ENCODE measurements at regions not wholly inside any gene's neighbourhood (a gene's known extent, or its start where the extent isn't known, plus 50 kb on each side); places are given as distances from the start of the nearest gene placed in this dataset.
"Not testable (repeated sequence)": the region's sequence is repeated elsewhere in the genome, so short reads cannot be mapped to it uniquely, and the experiment has no call there.

DNA sequence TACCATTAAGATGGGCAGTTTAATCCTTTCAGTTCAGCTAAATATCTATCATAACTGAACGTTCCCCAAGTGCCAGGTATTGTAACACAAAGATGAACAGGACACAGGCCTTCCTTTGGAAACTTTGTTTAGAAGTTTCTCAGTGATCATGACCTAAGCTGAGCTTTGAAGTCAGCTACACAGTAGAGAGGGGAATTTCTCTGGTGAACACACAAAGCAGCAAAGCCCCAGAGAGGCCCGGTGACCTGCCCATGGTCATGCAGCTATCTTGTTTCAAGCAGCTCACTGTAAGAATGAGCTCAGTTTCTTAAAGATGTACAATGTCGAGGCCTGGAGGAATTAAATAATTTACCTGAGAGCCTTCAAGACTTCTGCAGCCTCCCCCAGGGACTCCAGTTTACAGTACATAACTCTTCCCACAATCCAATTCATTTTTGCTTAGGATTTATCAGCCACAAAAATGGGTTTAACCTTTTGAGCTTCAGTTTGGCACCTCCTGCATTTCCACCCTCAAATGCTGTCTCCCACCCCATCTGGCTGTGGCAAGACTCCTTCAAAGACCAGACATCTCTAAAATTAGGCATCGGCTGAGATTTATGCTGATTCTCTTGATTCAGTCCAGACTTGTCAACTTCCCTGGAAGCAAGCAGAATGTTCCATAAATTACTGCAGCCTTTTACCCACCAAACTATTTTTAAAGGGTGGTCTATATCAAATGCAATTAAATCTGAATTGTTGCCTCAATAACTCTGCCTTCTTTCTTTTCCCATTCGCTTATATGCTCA, 325.6 kb downstream of the TXNL1 start:
- DNase-seq, result no peak

DNA sequence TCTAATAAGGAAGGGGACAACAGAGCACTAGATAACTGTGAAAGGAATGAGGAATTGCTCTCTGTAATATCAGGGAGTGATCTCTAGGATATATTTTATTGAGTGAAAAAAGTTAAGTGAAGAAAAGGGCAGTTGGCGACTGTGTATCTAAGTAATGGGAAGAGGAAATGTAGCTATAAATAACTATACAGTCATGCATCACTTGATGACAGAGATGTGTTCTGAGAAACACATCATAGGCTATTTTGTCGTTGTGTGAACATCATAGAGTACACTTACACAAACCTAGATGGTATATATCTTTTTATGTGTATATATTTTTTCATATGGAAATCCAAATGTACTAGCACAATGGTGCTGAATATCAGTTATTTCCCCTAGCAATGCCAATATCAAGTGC, 329.3 kb downstream of the TXNL1 start:
- DNase-seq, result no peak

DNA sequence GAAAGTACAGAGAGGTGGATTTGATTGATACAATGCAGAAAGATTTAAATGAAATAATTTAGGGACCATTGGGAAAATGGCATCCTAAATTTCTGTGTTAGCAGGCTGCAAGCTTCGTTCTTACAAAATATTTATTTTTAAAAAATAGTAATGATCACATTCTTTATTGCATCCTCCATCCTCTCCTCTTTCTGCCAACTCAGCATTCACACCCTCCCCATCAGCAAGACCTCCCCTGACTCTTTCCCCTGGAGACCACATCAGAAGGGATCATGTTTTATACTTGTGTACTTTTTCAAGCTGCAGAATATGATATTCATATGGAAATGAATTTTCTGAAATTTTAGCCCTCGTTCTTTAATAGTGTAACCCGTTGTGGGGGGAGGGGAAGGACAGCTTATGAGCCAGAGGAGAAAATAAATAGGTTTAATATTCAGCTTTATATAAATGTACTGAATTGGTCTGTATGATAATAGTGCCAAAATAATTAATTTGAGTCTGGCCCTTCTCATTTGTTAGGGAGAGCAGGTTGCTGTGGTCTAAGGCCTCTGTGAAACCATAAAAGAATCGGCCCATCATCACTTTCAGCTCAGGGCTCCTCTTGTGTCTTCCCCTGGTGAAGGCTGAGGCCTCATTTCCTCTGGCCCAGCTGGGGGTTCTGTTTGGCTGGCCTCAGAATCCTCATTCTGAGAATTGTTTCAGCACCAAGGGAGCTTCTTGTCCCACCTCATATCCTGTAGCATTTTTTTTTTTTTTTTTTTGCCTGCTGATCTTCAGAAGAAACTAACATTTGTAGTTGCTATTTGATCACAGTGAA, 330.8 kb downstream of the TXNL1 start:
- DNase-seq, result no peak

DNA sequence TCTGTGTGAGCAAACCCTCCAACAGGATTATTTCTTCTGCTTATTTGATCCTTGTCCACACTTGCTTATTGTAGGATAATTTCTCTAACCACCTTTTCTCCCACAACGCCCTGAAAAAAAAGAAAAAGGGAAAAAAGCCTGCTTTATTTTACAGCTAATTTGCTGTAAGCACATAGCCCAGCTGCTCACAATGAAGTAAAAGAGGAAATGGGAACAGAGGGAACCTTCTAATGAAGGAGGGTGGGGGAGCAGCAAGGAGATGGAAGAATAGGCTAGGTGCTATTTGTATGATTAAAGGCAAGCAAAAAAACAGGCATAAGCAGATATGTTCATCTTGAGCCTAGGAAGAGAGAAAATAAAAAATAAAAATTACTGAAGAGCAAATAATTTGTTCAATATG, 331.6 kb downstream of the TXNL1 start:
- no peak for DNase-seq

DNA sequence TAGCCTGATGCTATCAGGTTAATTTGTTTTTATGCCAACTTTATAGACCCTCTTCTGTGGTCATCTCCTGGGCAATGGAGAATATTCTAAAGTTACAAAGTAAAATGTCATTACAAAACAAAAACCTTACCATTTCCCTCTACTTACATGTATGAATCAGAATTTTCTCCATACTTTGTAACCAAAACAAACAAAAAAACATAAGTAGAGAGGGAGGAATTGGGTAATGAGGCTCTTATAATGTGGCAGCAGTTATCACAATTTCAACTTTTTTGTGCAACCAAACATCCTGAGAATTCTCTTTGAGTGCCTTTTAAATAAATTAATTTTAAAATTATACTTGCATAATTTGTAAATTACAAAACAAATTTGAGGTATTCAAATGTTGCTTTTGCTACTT, 332.8 kb downstream of the TXNL1 start:
- no peak for DNase-seq

DNA sequence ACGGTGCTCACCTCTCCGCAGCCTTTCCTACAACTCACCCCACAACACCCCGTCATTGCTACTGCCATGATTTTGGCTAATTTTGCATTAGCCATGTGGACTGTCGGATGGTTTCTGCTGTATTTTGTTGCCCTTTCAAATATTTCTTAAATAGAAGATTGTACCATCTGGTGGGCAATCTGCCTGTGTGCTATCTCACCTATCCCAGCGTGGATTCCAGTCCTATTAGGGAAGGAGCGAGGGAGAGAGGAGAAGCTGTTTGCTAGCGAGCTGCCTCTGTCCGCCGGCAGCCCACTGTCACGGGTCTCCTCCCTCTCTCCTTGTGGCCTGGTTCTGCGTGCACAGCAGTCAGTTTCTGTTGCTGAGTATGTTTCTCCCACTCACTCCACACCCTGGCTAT, 336.2 kb downstream of the TXNL1 start:
- no peak for DNase-seq

DNA sequence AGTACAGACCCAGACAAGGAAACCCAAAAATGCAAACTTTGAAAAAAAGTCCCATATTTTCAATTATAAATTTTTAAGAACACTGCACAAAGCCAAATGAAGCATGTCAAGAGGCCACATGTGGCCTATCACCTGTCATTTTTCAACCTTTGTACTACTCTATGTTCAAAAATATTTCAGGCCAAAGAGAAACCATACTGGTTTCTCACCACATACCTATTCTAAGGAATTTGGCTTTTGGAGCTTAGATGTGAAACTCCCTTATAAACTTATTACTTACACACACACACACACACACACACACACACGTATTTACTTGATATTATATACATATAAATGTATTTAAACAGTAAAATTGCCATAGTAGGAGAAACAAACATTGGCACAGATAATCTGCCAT, 338.7 kb downstream of the TXNL1 start:
- no peak for DNase-seq

DNA sequence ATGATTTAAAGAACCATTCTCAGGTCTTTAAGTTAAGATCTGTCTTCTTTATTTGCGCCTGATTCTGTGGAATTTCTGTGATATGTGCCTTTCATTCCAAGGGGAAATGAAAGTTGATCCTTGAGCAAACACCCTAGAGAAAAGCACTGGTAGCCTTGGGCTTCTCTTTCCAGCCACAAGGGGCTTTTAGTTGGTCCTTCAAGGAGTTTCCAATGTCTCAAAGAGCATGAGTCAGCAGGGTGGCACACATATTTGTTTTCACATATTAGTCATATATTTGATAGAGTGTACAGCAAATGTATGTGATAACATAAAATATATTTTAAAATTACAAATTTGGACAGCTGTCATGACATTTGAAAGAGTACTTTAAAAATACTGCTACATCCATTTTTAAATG, 339.5 kb downstream of the TXNL1 start:
- no peak for DNase-seq

DNA sequence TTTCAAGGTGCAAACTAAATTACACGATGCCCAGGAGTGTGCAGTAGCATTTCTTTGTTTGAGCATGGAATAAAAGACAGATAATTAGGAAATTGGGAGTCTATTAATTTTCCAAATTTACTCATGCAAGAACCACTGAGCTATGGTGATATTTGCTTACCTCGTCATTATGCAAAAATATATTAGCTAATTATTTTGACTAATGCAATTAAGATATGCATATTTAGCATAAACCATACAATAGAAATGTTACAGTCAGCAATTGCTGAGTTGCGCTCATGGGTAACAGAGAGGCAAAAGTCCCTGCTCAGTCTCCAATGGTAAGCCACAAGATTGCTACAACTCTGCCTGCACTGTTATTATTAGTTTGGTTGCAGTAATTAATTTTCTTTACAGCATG, 342.0 kb downstream of the TXNL1 start:
- DNase-seq, result no peak

DNA sequence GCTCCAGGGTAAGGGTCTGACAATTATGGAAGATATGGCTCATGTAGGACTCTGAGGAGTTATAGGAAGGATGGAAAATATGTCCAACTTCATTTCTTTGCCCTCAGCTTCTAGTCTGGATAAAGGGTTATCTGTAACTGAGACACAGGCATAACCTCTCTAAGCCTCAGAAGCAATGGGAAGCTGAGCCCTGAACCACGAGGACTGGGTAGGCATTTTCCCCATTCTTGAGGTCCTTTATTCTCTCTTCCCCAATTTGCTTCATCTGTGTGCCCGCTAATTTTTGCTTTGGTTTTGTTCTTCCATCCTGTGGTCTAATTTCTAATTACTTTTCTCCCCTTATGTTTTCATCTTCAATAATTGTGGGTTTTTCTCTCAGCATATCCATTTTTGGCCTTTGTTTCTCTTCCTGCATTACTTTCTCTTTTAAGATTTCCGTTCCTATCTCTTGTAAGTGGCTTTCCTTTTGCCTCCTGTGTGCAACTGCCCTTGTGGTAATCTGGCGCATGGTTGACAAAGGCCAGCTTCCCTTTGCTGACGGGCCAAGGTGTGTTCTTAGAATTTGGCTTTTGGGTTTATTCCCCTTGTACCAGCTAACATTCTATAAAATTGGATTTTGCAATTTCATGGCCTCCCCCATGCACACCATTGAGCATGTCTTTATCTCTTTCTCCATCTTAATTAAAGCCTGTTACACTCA, 343.8 kb downstream of the TXNL1 start:
- DNase-seq, result no peak

DNA sequence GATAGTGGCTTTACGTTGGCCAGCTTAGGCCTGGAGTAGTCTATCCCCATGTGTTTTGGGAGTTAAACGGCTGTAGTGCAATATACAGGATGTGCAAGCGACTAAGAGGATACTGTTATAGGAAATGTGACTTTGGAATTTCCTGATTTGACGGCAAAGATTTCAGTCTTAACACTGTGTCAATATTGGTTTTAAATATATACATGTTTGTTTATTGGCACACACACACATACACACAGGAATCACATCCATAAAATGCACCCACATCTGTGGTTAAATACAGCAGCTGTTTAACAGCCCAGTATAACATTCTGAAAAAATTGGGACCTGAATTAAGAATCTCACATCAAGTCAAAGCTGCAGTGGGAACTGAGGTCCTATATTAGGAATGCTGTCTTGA, 347.1 kb downstream of the TXNL1 start:
- DNase-seq, result no peak

DNA sequence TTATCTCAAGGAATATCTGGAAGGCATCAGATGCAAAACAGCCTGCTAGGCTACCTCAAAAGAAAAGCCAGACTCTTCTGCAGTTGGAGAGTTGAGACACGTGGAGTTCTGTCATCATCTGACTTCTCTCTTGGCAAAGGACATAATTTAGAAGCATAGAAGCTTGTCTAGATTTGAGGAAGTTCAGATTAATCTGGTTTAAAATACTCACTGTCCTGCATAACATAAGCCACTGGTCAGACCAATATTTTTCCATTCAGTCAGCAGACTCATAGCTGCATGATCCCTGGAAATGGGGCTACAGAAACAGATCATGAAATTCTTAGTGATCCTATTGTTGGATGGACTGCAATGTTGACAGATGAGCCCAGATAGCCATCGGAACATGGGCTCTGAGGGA, 349.0 kb downstream of the TXNL1 start:
- no peak for DNase-seq

DNA sequence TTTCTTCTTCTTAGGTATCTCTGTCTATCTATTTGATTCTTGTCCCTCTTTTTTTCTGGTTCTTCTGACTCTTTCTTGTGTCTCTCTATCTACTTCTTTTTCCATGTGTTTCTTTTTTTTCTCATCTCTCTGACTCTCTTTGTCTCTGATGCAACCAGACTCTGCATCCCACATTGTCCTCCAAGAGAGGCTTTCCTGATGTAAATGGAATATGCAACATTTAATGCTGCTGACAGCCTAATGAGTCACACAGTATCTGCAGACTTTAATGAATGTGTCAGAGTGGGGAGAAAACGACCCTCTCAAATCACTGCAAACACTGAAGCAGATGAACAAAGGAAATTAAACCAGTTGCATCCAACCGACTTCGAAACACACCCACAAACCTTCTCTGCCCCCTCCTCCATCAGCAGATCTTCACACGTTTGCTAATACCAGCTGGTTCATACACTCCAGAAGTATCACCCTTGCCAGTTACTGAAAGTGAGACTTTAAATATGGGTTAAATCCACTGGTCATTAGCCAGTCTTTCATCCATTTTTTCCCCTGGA, 351.5 kb downstream of the TXNL1 start:
- no peak for DNase-seq

DNA sequence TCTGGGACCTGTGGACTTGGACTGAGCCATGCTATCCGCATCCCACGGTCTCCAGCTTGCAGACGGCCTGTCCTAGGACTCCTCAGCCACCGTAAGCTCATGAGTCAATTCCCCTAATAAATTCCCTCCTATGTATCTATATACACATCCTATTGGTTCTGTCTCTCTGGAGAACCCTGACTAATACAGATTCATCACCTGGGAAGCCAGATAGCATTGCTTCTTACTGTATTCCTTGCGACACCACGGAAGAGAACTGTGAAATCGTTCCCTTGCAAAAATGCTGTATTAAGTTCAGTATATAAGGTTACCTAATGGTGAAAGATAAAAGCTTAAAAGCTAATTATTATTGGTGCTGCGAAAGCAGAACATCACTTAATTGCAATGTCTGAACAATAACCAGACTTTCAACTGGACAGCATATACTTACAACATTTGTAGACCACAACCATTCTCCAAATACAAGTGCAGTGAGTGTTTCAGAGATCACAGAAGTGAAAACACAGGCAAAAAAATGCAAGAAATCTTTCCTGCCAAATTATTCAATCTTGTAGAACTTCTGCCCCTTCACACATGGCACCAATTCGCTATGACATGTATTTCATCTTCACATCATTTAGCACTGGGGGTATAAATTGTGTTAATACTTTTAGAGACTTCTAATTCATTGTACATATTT, 352.9 kb downstream of the TXNL1 start:
- DNase-seq, result no peak

DNA sequence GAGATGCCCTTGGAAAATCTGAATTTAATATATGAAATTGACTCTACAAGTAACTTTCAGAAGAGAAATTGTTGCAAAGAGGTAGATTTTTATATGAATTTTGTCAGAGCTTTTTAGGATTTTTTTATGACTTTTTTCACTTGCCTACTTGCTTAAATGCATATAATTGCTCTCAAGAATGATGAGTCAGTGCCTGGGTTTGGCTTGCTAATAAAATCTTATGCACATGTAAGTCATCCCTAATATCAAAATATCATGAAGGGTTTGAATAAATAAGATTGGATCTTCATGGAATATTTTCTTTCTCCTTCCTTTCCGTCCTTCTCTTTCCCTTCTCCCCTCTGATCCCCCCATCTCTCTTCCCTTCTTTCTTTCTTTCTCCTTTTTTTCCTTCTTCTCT, 354.1 kb downstream of the TXNL1 start:
- no peak for DNase-seq

DNA sequence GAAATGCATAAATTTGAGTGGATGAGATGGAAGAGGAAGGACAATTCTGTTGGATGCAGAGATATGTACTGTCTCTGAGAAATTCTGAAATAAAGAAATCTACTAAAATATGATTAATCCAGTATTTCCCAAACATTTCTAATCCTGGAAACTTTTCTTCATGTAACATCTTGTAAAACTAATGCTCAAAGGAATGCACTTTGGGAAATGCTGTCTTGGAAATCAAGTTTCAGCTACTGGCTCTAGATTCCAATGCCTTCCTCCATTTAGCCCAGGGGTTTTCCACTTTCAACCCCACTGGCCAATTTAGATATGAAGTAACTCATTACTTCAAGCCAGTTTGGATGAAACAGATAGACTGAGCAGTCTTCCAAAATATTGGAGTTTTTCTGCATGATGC, 355.1 kb downstream of the TXNL1 start:
- DNase-seq, result no peak

DNA sequence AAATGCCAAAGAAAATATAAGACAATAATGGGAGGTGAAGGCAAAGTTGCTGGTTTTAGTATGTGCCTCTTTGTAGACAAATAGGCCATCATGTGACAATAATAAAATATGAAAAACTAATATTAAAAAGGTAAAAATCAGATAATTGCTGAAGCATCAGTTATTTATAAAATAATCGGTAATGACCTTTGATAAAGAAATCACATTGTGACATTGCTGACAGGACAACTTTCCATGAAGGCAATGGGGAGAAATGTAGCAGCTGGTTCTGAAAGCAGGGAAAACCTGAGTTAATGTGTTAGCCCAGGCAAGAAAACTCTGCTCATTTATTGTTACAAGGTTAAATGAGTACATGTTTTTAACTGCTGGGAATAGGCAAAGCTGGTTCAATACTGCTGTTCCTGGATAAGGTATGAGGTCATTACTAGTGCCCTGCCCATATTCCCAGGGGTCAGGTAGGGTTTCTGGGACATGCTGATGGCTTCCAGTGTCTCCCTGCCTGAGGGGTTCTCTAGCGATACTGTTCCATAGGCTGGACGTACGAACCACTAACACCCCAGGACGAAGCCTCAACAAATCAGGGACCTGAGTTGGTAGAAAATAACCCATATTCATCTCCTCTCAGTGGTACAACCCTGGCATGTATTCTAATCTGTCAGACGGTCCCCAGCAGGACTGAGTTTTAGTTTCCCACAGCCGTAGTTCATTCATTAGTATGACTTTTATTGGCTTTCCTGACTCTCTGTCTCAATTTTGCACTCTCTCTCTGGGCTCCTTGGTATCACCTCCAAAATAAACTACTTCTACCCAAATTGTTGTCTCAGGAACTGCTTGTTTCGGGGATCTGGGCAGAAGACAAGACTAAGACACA, 355.9 kb downstream of the TXNL1 start:
- no peak for DNase-seq

DNA sequence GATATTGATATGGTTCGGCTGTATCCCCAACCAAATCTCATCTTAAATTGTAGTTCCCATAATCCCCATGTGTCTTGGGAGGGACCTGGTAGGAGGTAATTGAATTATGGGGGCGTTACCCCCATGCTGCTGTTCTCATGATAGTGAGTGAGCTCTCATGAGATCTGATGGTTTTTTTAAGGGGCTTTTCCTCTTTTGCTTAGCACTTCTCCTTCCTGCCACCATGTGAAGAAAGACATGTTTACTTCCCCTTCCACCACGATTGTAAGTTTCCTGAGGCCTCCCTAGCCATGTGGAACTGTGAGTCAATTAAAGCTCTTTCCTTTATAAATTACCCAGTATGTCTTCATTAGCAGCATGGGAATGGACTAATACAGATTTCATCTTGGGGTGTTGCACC, 358.6 kb downstream of the TXNL1 start:
- DNase-seq, result not testable (repeated sequence)

DNA sequence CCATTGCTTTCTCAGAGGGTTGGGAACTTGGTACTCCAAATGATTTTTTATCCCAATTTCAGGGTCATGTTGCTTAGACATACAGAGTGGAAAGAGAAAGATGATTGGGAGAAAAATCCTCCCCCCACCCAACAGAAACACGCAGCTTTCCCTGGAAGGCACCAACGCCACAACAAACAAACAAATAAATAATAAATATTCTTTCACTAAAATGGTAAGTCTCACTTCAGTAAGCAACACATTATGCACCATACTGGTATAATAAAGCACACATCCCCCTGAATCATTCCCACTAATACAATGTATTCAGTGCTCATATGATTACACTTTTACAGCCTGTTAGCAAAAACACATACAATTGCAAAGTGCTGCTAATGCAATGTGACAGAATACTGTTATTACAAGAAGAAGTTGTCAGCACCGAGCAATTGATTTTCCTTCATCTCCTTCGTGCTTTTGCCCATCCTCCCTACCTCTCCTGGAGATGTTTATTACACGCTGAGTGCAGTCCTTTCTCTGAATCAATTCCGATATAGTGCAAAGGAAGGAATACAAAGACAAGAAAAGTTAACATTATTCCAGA, 359.9 kb downstream of the TXNL1 start:
- no peak for DNase-seq

DNA sequence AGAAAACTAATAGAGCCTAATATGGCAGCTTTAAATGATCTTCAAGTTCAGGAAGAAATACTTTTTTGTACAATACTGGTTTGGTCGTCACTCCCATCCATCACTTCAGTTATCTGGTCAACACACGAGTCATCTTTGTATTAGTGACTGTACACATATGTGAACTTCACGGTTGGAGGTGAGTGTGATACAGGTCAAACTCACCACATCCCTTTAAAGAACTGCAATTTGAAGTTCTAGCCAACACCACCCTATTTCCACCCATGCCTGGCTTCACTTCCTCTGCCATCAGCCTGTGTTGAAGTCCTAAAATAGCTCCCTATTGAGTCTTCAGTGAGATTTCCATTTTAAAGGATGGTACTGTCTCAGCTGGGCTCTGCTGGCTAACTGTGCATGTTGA, 361.9 kb downstream of the TXNL1 start:
- DNase-seq, result no peak

DNA sequence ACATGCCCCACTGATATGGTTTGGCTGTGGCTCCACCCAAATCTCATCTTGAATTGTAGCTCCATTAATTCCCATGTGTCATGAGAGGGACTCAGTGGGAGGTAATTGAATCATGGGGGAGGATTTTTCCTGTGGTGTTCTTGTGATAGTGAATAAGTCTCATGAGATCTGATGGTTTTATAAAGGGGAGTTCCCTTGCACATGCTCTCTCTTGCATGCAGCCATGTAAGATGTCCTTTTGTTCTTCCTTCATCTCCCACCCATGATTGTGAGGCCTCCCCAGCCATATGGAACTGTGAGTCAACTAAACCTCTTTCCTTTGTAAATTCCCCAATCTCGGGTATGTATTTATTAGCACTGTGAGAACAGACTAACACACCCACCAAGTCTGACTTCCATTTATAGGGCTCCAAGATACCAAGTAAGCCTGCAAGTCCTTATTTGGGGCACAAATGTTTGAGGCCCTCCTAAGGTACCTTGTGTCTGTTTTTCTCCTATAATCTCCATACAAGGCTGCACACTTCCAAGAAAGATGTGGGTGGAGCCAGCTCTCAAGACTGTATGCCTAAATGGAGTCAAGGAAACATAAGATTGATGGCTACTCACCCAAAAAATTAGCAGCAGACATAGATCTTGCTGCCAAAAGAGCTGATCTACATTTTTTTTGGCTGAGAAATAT, 364.7 kb downstream of the TXNL1 start:
- no peak for DNase-seq

Data from CD4-positive, alpha-beta T cell treated with Interleukin-21 for 1 hour (primary cell).